Activated CD8-positive, alpha-beta T cell treated with anti-CD3 and anti-CD28 coated beads, Interleukin-2, amount 10 ng/mL, durations not matched to agents 7 days and 5 days (primary cell): ENCODE measurements at regions not wholly inside any gene's neighbourhood (a gene's known extent, or its start where the extent isn't known, plus 50 kb on each side); places are given as distances from the start of the nearest gene placed in this dataset.
A peak's percentile ranks its signal among the peaks of the same experiment; 100 is the strongest.

ENCODE experiments used
- ATAC-seq: fragments of 150-1000 bp; cut with Tn5 transposase; one replicate; pipeline ENCODE4 v1.10.0; 2021; ENCODE audit warnings: moderate library complexity
- CTCF ChIA-PET: fragments of 350-600 bp; sonication (Branson Sonifier 250); formaldehyde crosslinking; loops from one replicate; lab custom pipeline; 2021; ENCODE audit warnings: antibody characterized with exemption; lab: Charles Lee
- POLR2A ChIA-PET: fragments of 350-600 bp; sonication (Branson Sonifier 250); formaldehyde crosslinking; loops from one replicate; lab custom pipeline; 2021; ENCODE audit warnings: antibody characterized with exemption; lab: Charles Lee
- DNase-seq: peaks from one replicate; pipeline ENCODE4 v3.0.0-alpha.2; 2020
- H3K27ac Mint-ChIP-seq: one replicate; pipeline ENCODE4 v1.8.0; 2021; ENCODE audit warnings: mild to moderate bottlenecking, mixed read lengths
- H3K27me3 Mint-ChIP-seq: one replicate; pipeline ENCODE4 v1.8.0; 2021; ENCODE audit warnings: low read depth, mixed read lengths
- H3K36me3 Mint-ChIP-seq: one replicate; pipeline ENCODE4 v1.8.0; 2021; ENCODE audit warnings: low read depth, mixed read lengths
- H3K4me1 Mint-ChIP-seq: one replicate; pipeline ENCODE4 v1.8.0; 2021; ENCODE audit warnings: low read depth, mixed read lengths
- H3K4me3 Mint-ChIP-seq: one replicate; pipeline ENCODE4 v1.8.0; 2021; ENCODE audit warnings: mild to moderate bottlenecking, mixed read lengths
- H3K9me3 Mint-ChIP-seq: one replicate; pipeline ENCODE4 v1.8.0; 2022; ENCODE audit warnings: mixed read lengths; ENCODE audit not compliant: insufficient read depth

- Mint-ChIP-seq H3K36me3 (no peaks in the 10 kb centered on the region), H3K9me3 (no peaks in the 10 kb centered on the region), H3K4me3 (no peak overlapping the region), H3K4me1 (no peaks in the 10 kb centered on the region), H3K27ac (no peak overlapping the region), H3K27me3 (peaks cover 38% of the 10 kb centered on the region)
- ChIA-PET POLR2A (no interaction called here), CTCF (interaction anchor here (1.3 kb wide), 1 partner anchor 143 kb away, joined by 4 read pairs; no protein-coding TSS in a partner anchor)
- DNase-seq (no peak), ATAC-seq (no peak)
These were observed 60.6 kb upstream of the CD34 start for GRCh38 chr1:207971331-207972219.

- H3K4me1 Mint-ChIP-seq = no peaks in the 10 kb centered on the region
- H3K27ac Mint-ChIP-seq = no peak overlapping the region
- ChIA-PET CTCF (interaction anchor here (0.7 to 2.4 kb wide), 5 partner anchors 11 to 173 kb away, joined by 3 to 16 read pairs (median 4); no protein-coding TSS in a partner anchor), POLR2A (no interaction called here)
- H3K4me3 Mint-ChIP-seq = no peak overlapping the region
- ATAC-seq (no peak), DNase-seq (no peak)
- no peaks in the 10 kb centered on the region for H3K36me3 Mint-ChIP-seq
- peaks cover 37% of the 10 kb centered on the region for H3K27me3 Mint-ChIP-seq
- H3K9me3 Mint-ChIP-seq = no peaks in the 10 kb centered on the region
These were observed 59.7 kb upstream of the CD34 start for GRCh38 chr1:207970329-207971233.

GRCh38 chr1:207969528-207969927 is 58.6 kb upstream of the CD34 start:
- Mint-ChIP-seq H3K36me3 (no peaks in the 10 kb centered on the region), H3K27ac (no peak overlapping the region), H3K4me1 (no peaks in the 10 kb centered on the region), H3K27me3 (peaks cover 30% of the 10 kb centered on the region), H3K4me3 (no peak overlapping the region), H3K9me3 (no peaks in the 10 kb centered on the region)
- ATAC-seq = no peak
- ChIA-PET POLR2A (no interaction called here), CTCF (interaction anchor here (0.7 to 2.4 kb wide), 6 partner anchors 12 to 172 kb away, joined by 3 to 16 read pairs (median 4); no protein-coding TSS in a partner anchor)
- no peak for DNase-seq

DNA sequence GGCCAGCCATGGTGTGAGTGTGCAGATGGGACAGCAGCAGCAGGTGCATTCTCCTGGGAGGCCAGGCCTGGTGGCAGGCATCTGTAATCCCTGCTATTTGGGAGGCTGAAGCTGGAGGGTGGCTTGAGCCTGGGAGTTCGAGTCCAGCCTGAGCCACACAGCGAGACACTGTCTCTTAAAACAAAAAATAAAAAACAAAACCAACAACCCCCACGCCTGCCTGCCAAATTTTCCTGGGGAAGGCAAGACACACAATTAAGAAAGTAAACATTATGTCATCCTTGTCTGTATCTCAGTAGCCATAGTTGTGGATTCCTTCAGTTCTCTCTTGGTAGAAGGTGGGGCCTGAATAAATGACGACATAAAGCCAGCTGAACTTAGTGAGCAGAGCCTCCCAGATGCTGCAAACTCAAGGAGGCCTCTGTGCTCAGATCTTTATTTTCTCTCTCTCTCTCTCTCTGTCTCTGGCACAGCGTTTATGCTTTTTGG is 57.6 kb upstream of the CD34 start:
- ChIA-PET POLR2A (no interaction called here), CTCF (interaction anchor here (1.3 to 2.4 kb wide), 2 partner anchors 83 to 100 kb away, joined by 4 to 16 read pairs; no protein-coding TSS in a partner anchor)
- Mint-ChIP-seq H3K4me1 (peaks cover 3% of the 10 kb centered on the region), H3K36me3 (no peaks in the 10 kb centered on the region), H3K9me3 (no peaks in the 10 kb centered on the region), H3K27ac (no peak overlapping the region), H3K4me3 (no peak overlapping the region), H3K27me3 (peaks cover 24% of the 10 kb centered on the region)
- DNase-seq (no peak), ATAC-seq (no peak)

DNA sequence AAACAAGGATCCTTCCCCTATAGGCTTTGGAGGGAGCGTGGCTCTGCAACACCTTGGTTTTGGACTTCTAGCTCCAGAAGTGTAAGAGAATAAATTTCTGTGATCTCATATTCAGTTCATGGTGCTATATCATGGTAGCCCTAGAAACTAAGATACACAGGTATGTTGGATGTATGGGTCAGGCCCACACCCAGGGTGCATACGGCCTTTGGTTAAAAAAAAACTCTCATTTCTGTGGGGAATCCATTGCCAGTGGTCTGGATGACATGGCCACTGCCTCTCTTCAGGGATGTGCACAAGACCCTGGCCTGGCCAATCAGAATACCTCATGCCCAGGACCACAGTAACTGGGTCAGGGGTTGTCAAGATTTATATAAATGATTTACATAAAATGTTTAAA is 56.8 kb upstream of the CD34 start:
- Mint-ChIP-seq H3K4me3 (no peak overlapping the region), H3K27me3 (peaks cover 18% of the 10 kb centered on the region), H3K36me3 (no peaks in the 10 kb centered on the region), H3K27ac (no peak overlapping the region), H3K4me1 (peaks cover 9% of the 10 kb centered on the region), H3K9me3 (no peaks in the 10 kb centered on the region)
- DNase-seq (no peak), ATAC-seq (no peak)
- POLR2A ChIA-PET = no interaction called here
- CTCF ChIA-PET = no interaction called here

- CTCF ChIA-PET = no interaction called here
These were observed 55.6 kb upstream of the CD34 start for GRCh38 chr1:207966521-207966920.

GRCh38 chr1:207965392-207966387 is 54.8 kb upstream of the CD34 start:
- DNase-seq (no peak), ATAC-seq (no peak)
- ChIA-PET POLR2A (no interaction called here), CTCF (interaction anchor here (1.0 to 9.7 kb wide), 6 partner anchors 9 to 168 kb away, joined by 3 to 275 read pairs (median 48); no protein-coding TSS in a partner anchor)
- Mint-ChIP-seq H3K27me3 (peaks cover 19% of the 10 kb centered on the region), H3K9me3 (no peaks in the 10 kb centered on the region), H3K4me1 (peaks cover 12% of the 10 kb centered on the region), H3K4me3 (no peak overlapping the region), H3K36me3 (no peaks in the 10 kb centered on the region), H3K27ac (no peak overlapping the region)

More at GRCh38 chr1:207966521-207966920, 55.6 kb upstream of the CD34 start:
- ATAC-seq (no peak), DNase-seq (no peak)
- Mint-ChIP-seq H3K27me3 (peaks cover 13% of the 10 kb centered on the region), H3K4me1 (peaks cover 12% of the 10 kb centered on the region), H3K36me3 (no peaks in the 10 kb centered on the region), H3K4me3 (no peak overlapping the region), H3K27ac (no peak overlapping the region), H3K9me3 (no peaks in the 10 kb centered on the region)
- POLR2A ChIA-PET = no interaction called here

DNA sequence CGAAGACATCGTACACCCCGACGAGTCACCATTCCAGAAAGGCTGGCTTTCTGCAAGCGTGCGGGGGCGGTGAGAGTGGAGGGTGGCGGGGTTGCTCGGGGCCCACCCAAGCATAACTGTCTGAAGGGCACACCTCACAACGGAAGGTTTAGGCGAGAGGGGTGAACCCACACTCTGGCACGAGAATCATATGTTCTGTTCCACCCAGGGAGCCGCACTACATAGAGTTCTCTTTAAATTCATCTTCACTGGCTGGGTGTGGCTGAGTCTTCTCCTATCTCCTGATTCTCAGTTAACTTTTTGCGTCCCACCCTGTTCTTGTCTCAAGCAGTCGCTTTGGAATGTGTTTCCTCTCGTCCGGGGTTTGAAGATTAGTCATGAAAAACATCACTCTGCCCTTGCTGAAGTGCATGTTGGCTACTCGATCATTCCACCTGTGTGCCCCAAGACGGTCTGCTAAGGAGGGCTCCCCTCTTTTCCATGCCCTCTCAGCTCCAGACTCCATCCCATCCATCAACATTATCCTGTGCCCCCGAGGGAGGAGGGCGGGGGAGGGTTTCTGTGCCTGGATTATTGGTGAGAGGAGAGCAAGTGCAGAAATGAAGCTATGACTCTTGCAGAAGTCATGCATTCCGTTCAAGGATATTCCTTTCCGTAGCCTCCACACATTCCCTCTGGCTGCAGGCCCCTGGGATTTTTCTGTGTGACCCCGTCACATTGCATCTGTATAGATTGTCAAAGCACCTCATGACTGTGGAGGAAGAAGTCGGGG is 53.5 kb upstream of the CD34 start:
- peaks cover 30% of the 10 kb centered on the region for H3K27me3 Mint-ChIP-seq
- DNase-seq (no peak), ATAC-seq (no peak)
- H3K4me1 Mint-ChIP-seq = peaks cover 15% of the 10 kb centered on the region
- no peaks in the 10 kb centered on the region for H3K36me3 Mint-ChIP-seq
- H3K4me3 Mint-ChIP-seq = no peak overlapping the region
- CTCF ChIA-PET = interaction anchor here (0.6 to 9.7 kb wide), 19 partner anchors 10 to 385 kb away, joined by 3 to 275 read pairs (median 4); no protein-coding TSS in a partner anchor
- no peak overlapping the region for H3K27ac Mint-ChIP-seq
- POLR2A ChIA-PET = no interaction called here
- no peaks in the 10 kb centered on the region for H3K9me3 Mint-ChIP-seq

DNA sequence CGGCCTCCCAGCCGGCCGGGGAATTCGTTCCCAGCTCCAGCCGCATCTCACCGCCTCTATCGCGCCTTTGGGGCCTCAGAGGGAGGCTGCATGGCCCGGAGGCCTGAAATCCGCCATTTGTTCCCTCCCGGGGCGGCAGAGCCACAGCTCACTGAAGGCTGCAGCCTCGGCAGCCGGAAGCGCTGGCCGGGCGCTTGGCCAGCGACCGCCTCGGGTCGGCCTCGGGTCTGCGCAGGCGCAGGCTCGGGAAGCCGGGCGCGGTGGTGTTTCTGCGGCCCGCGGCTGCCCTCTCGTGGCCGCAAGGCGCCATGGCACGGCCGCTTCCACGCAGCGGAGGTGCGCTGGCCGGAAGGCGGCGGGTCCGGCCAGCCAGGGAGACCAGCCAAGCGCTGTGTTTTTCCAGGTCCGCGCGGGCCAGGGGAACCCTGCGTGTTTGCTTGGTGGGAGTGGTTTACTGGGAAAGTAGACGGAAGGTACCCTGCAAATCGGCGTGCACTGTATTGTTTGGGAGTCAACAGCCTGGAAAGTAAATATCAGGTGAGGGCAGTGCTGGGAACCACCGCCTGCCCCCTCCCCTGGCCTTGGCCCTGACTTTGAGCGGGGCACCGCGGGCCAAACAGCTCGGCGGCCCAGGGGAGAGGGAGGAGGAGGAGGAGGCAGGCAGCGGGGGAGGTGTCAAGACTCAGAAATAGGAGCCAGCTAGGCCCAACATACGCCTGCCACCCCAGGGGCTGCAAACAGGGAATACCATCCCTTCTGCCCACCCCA is 52.7 kb upstream of the CD34 start:
- CTCF ChIA-PET = interaction anchor here (0.5 to 9.7 kb wide), 51 partner anchors 10 to 515 kb away, joined by 3 to 275 read pairs (median 4); partner anchors contain the start of gene PLXNA2
- peaks cover 32% of the 10 kb centered on the region for H3K27me3 Mint-ChIP-seq
- DNase-seq (peak; percentile 85), ATAC-seq (peak; percentile 78)
- H3K9me3 Mint-ChIP-seq = no peaks in the 10 kb centered on the region
- POLR2A ChIA-PET = interaction anchor here (0.6 to 1.2 kb wide), 7 partner anchors 78 to 140 kb away, joined by 3 to 7 read pairs (median 4); no protein-coding TSS in a partner anchor
- H3K4me1 Mint-ChIP-seq = peaks cover 15% of the 10 kb centered on the region
- H3K4me3 Mint-ChIP-seq = peak overlapping the region; percentile 77
- H3K36me3 Mint-ChIP-seq = no peaks in the 10 kb centered on the region
- H3K27ac Mint-ChIP-seq = peak overlapping the region; percentile 64
